HCT116 (cell line): ENCODE measurements at regions not wholly inside any gene's neighbourhood (a gene's known extent, or its start where the extent isn't known, plus 50 kb on each side); places are given as distances from the start of the nearest gene placed in this dataset.

Source experiments
- ATAC-seq: fragments of 200-7000 bp; cut with Tn5 transposase; 2 replicates; pipeline ENCODE4 v1.9.1; 2020; ENCODE audit warnings: mild to moderate bottlenecking, moderate library complexity
- BruUV-seq: library from RNA; stranded (reverse); fragments of 400-500 nt; replicated peaks from 2 replicates; lab custom pipeline; 2021; lab: Mats Ljungman, UMichigan
- CTCF ChIA-PET: fragments of 300-600 bp; sonication (Branson Sonifier 250); formaldehyde crosslinking; loops from one replicate; lab custom pipeline; 2021; ENCODE audit warnings: antibody characterized with exemption; lab: Charles Lee
- POLR2A ChIA-PET: fragments of 300-600, 350-600 bp; sonication (Branson Sonifier 250); formaldehyde crosslinking; loops from one replicate; lab custom pipeline; 2021; ENCODE audit warnings: antibody characterized with exemption; lab: Charles Lee
- RAD21 ChIA-PET, 2 experiments: fragments of 300-600 bp; sonication (Branson Sonifier 250); formaldehyde crosslinking; loops; one replicate each; lab custom pipeline; 2023; ENCODE audit warnings: low total read pairs in 2 of 2; ENCODE audit not compliant: uncharacterized antibody in 2 of 2, unreplicated experiment in 2 of 2, low non-redundant PET in 1 of 2; lab: Charles Lee
- DNase-seq: peaks from one replicate; pipeline ENCODE4 v3.0.0-alpha.2; 2010; ENCODE audit warnings: low read depth, low spot score
- H2AFZ ChIP-seq: fragments of 200-600 bp; shearing (Covaris generic), sonication (generic); 2 replicates; pipeline ENCODE4 v1.6.1; 2017; ENCODE audit warnings: low read depth, mixed run types, mixed read lengths, antibody characterized with exemption, low read length; ENCODE audit not compliant: poor library complexity, severe bottlenecking
- H3K27ac ChIP-seq: 2 replicates; pipeline ENCODE4 v1.5.1; 2012; ENCODE audit warnings: low read depth, low read length
- H3K27me3 ChIP-seq: fragments of 200-600 bp; sonication (generic); 2 replicates; pipeline ENCODE4 v1.6.1; 2016; ENCODE audit warnings: mixed run types, low read length, mixed read lengths; ENCODE audit not compliant: insufficient read depth
- H3K36me3 ChIP-seq, 2 experiments: fragments of 200-500 bp in 1 of 2; fragments of 200-600 bp in 1 of 2; sonication (Bioruptor generic) in 1 of 2; sonication (generic) in 1 of 2; 2 replicates each; pipeline versions ENCODE4 v1.5.1 to v1.6.1; 2014 to 2016; ENCODE audit warnings: low read length in 2 of 2, inconsistent platforms in 1 of 2, mixed read lengths in 1 of 2, mixed run types in 1 of 2; ENCODE audit not compliant: insufficient read depth in 2 of 2, control insufficient read depth in 1 of 2
- H3K4me1 ChIP-seq, 2 experiments: fragments of 200-600 bp in 1 of 2; sonication (generic) in 1 of 2; 2 replicates each; pipeline versions ENCODE4 v1.5.1 to v1.6.1; 2012 to 2017; ENCODE audit warnings: low read length in 2 of 2, inconsistent platforms in 1 of 2, mild to moderate bottlenecking in 1 of 2, mixed read lengths in 1 of 2, mixed run types in 1 of 2, moderate library complexity in 1 of 2; ENCODE audit not compliant: insufficient read depth in 2 of 2, control insufficient read depth in 1 of 2
- H3K4me2 ChIP-seq: fragments of 200-600 bp; sonication (generic); 2 replicates; pipeline ENCODE4 v1.6.1; 2017; ENCODE audit warnings: mixed run types, low read length, mixed read lengths
- H3K4me3 ChIP-seq, 2 experiments: fragments of 200-600 bp in 1 of 2; sonication (generic) in 1 of 2; replicated peaks in 1 of 2; 2 replicates each; pipeline ENCODE4 v1.5.1; 2011 to 2016; ENCODE audit warnings: low read length in 2 of 2, control low read depth in 1 of 2, low read depth in 1 of 2, mild to moderate bottlenecking in 1 of 2, mixed read lengths in 1 of 2, mixed run types in 1 of 2
- H3K79me2 ChIP-seq: fragments of 200-600 bp; sonication (generic); 2 replicates; pipeline ENCODE4 v1.6.1; 2017; ENCODE audit warnings: mild to moderate bottlenecking, mixed run types, low read length, moderate library complexity, mixed read lengths; ENCODE audit not compliant: insufficient read depth
- H3K9ac ChIP-seq: fragments of 200-600 bp; sonication (generic); 2 replicates; pipeline ENCODE4 v1.6.1; 2016; ENCODE audit warnings: low read length, mixed read lengths
- H3K9me2 ChIP-seq: fragments of 200-600 bp; sonication (generic), shearing (Covaris generic); 2 replicates; pipeline ENCODE4 v1.6.1; 2017; ENCODE audit warnings: mixed run types, mild to moderate bottlenecking, moderate library complexity; ENCODE audit not compliant: insufficient read depth
- H3K9me3 ChIP-seq, 2 experiments: fragments of 200-500 bp in 1 of 2; fragments of 200-600 bp in 1 of 2; sonication (Bioruptor generic) in 1 of 2; sonication (generic) in 1 of 2; 2 replicates each; pipeline ENCODE4 v1.6.1; 2014 to 2017; ENCODE audit warnings: low read length in 2 of 2, mixed read lengths in 2 of 2, inconsistent platforms in 1 of 2, low read depth in 1 of 2, mild to moderate bottlenecking in 1 of 2, mixed run types in 1 of 2, moderate library complexity in 1 of 2; ENCODE audit not compliant: control insufficient read depth in 1 of 2, insufficient read depth in 1 of 2
- H4K20me1 ChIP-seq: fragments of 200-600 bp; sonication (generic), shearing (Covaris generic); 2 replicates; pipeline ENCODE4 v1.6.1; 2017; ENCODE audit warnings: mixed run types, mild to moderate bottlenecking, moderate library complexity; ENCODE audit not compliant: insufficient read depth
- CBX3 ChIP-seq: IDR thresholded peaks from 2 replicates; pipeline ENCODE4 v1.6.1; 2012; ENCODE audit warnings: low read depth
- CEBPB ChIP-seq: IDR thresholded peaks from 2 replicates; pipeline ENCODE4 v1.6.1; 2012; ENCODE audit warnings: low read depth
- EGR1 ChIP-seq: IDR thresholded peaks from 2 replicates; pipeline ENCODE4 v1.6.1; 2012; ENCODE audit warnings: low read depth
- ELF1 ChIP-seq: IDR thresholded peaks from 2 replicates; pipeline ENCODE4 v1.6.1; 2012; ENCODE audit warnings: low read depth, borderline replicate concordance
- EZH2phosphoT487 ChIP-seq: fragments of 200-600 bp; IDR thresholded peaks from 2 replicates; pipeline ENCODE4 v1.6.1; 2018; ENCODE audit warnings: antibody characterized with exemption, borderline replicate concordance
- FOSL1 ChIP-seq: IDR thresholded peaks from 2 replicates; pipeline ENCODE4 v1.6.1; 2012; ENCODE audit warnings: low read depth
- POLR2A ChIP-seq: IDR thresholded peaks from 2 replicates; pipeline ENCODE4 v1.7.0; 2011; ENCODE audit warnings: borderline replicate concordance; ENCODE audit not compliant: insufficient read depth, insufficient read length; ENCODE audit errors: extremely low read depth
- RAD21 ChIP-seq: IDR thresholded peaks from 2 replicates; pipeline ENCODE4 v1.6.1; 2012; ENCODE audit warnings: low read depth, mild to moderate bottlenecking
- REST ChIP-seq: IDR thresholded peaks from 2 replicates; pipeline ENCODE4 v1.6.1; 2012; ENCODE audit warnings: low read depth
- SIN3A ChIP-seq: IDR thresholded peaks from 2 replicates; pipeline ENCODE4 v1.6.1; 2012; ENCODE audit warnings: low read depth
- SP1 ChIP-seq: IDR thresholded peaks from 2 replicates; pipeline ENCODE4 v1.6.1; 2012; ENCODE audit warnings: low read depth
- SRF ChIP-seq: IDR thresholded peaks from 2 replicates; pipeline ENCODE4 v1.6.1; 2012; ENCODE audit warnings: low read depth
- TCF7L2 ChIP-seq: IDR thresholded peaks from 2 replicates; pipeline ENCODE4 v1.7.0; 2011; ENCODE audit warnings: borderline replicate concordance, inconsistent platforms; ENCODE audit not compliant: insufficient read depth, insufficient read length; ENCODE audit errors: extremely low read depth
- YY1 ChIP-seq: IDR thresholded peaks from 2 replicates; pipeline ENCODE4 v1.6.1; 2011; ENCODE audit warnings: low read length, low read depth, moderate library complexity, mild to moderate bottlenecking; ENCODE audit not compliant: insufficient replicate concordance; ENCODE audit errors: extremely low read depth
- ZBTB33 ChIP-seq: IDR thresholded peaks from 2 replicates; pipeline ENCODE4 v1.6.1; 2011; ENCODE audit warnings: mild to moderate bottlenecking, low read length, moderate library complexity; ENCODE audit not compliant: insufficient replicate concordance; ENCODE audit errors: extremely low read depth
- ZFX ChIP-seq: fragments of 450-650 bp; IDR thresholded peaks from 2 replicates; pipeline ENCODE4 v1.6.1; 2017
- ZNF274 ChIP-seq: fragments of 200-500 bp; sonication (Bioruptor generic); IDR thresholded peaks from 2 replicates; pipeline ENCODE4 v1.6.1; 2014; ENCODE audit warnings: mild to moderate bottlenecking, low read depth, low read length, inconsistent platforms
- intact Hi-C: fragments of 100-400 bp; cut with micrococcal nuclease; formaldehyde crosslinking; loops from 2 replicates; pipeline ENCODE4 v1.10.0; 2022
- TF ChIP-seq, protein P1 (sequence below): IDR thresholded peaks from 2 replicates; pipeline ENCODE4 v1.6.1; 2012
- TF ChIP-seq, protein P2 (sequence below): IDR thresholded peaks from 2 replicates; pipeline ENCODE4 v1.6.1; 2012

GRCh38 chr17:69717214-69717613 is 302.7 kb downstream of the MAP2K6 start:
- H2AFZ ChIP-seq, result no peak overlapping the region
- no peaks in the 10 kb centered on the region for H3K79me2 ChIP-seq
- H3K4me3 ChIP-seq, result no peak overlapping the region
- POLR2A ChIA-PET, result no interaction called here
- no peaks in the 10 kb centered on the region; a peak in 1 of 4 replicates for H3K9me3 ChIP-seq
- H3K27ac ChIP-seq, result no peak overlapping the region
- DNase-seq (no peak), ATAC-seq (no peak)
- CTCF ChIA-PET, result no interaction called here
- no peaks in the 10 kb centered on the region for H4K20me1 ChIP-seq
- H3K27me3 ChIP-seq, result no peaks in the 10 kb centered on the region
- H3K36me3 ChIP-seq, result no peaks in the 10 kb centered on the region
- H3K9me2 ChIP-seq, result no peaks in the 10 kb centered on the region
- H3K4me1 ChIP-seq, result no peaks in the 10 kb centered on the region
- no peak for TF ChIP-seq ELF1
- TF ChIP-seq ZNF274, result no peak
- no peak for TF ChIP-seq FOSL1
- no peak for TF ChIP-seq SIN3A
- no peak for TF ChIP-seq YY1
- TF ChIP-seq, protein P1, sequence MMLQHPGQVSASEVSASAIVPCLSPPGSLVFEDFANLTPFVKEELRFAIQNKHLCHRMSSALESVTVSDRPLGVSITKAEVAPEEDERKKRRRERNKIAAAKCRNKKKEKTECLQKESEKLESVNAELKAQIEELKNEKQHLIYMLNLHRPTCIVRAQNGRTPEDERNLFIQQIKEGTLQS, result no peak
- no peak for TF ChIP-seq CEBPB
- TF ChIP-seq, protein P2, sequence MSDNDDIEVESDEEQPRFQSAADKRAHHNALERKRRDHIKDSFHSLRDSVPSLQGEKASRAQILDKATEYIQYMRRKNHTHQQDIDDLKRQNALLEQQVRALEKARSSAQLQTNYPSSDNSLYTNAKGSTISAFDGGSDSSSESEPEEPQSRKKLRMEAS, result no peak
- TF ChIP-seq RAD21, result no peak
- no peak for TF ChIP-seq ZFX
- no peak for TF ChIP-seq POLR2A
- TF ChIP-seq SP1, result no peak
- TF ChIP-seq SRF, result no peak
- TF ChIP-seq REST, result no peak
- no peak for TF ChIP-seq EGR1
- no peak for TF ChIP-seq EZH2phosphoT487
- TF ChIP-seq TCF7L2, result no peak
- no peak for TF ChIP-seq CBX3
- TF ChIP-seq ZBTB33, result no peak
- H3K4me2 ChIP-seq, result no peak overlapping the region
- intact Hi-C loops, result no loop called here
- no TSS peak for BruUV-seq
- no peak overlapping the region for H3K9ac ChIP-seq
- RAD21 ChIA-PET, result no interaction called here
